ENCODE measurements at regions not wholly inside any gene's neighbourhood (a gene's known extent, or its start where the extent isn't known, plus 50 kb on each side); places are given as distances from the start of the nearest gene placed in this dataset.

DNA sequence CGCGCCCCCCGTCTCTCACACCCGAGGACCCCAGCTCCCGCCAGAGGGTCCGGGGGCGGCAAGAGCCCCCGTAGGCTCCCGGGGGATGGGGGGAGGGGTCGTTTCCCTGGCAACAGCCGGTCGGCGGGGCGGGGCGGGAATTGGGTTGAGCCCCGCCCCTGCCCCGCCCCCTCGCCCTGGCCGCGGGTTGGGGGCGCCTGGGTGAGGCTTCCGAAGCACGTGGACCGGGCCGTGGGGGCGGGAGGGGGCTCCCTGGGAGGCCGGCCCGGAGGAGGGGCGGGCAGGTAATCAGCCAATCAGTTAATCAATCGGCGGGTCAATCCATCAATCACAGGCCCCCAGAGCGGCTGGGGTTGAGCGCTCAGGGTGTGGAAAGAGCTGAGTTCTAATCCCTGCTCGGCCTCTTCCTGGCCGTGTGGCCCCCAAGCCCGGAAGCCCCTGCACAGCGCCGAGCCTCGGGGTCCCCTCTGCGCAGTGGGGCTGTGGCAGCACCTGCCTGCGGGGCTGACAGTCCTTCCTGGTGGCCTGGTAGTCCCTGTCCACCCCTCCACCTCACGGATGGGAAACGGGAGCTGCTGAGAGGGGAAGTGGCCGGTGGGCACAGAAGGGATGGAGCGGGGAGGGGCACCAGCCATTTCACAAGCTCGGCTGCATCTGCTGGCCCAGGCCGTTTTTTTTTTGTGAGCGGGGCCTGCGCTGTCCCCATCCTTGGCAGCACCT lies 174.2 kb upstream of the IER5L start:
- DNase-seq = no peak

DNA sequence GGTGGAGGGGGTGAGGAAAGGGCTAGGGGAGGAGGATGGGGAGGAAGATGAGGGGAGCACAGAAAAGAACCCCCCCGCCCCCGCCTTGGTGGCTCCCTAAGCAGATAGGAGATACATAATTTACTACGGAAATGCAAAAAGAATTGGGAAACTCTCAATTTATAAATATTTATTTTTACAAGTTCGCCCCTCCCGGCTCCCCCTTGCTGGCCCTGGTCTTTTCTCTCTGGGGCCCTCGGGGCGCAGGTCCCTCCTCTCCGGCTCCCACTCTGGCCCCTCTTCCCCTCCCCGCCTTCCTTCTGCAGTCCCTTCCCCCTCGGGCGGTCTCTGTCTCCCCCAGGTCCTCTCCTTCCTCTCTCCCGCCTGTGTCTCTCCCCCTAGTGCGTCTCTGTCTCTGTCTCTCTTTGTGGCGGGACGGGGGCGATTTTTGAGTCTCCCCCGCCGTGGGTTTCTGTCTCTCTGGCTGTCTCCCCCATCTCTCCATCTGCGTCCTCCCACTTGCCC lies 173.6 kb upstream of the IER5L start:
- no peak for DNase-seq

DNA sequence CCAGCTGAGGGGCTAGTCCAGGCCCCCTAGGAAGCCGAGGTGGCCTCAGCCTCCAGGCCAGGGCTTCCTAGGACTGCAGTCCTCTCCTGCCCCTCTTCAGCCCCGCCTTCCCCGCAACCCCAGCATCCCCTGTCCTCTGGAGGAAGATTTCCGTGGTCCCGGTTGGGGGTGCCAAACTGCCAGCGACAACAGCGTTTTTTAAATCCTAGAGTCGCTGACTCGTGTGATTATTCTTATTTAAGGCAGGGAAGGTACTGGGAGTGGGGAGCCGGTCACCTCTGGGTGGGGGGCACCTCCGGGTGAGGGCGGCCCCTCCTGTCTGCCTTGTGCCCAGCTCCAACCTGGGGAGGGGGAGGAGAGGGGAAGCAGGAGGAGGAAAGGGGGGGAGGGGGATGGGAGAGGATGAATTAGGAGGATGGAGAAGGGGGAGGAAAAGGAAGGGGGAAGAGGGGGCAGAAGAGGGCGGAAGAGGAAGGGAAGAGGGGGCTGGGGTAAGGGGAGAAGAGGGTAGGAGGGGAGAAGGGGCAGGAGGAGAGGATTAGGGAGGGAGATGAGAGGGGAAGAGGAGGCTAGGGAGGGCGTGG lies 173.1 kb upstream of the IER5L start:
- DNase-seq = no peak

DNA sequence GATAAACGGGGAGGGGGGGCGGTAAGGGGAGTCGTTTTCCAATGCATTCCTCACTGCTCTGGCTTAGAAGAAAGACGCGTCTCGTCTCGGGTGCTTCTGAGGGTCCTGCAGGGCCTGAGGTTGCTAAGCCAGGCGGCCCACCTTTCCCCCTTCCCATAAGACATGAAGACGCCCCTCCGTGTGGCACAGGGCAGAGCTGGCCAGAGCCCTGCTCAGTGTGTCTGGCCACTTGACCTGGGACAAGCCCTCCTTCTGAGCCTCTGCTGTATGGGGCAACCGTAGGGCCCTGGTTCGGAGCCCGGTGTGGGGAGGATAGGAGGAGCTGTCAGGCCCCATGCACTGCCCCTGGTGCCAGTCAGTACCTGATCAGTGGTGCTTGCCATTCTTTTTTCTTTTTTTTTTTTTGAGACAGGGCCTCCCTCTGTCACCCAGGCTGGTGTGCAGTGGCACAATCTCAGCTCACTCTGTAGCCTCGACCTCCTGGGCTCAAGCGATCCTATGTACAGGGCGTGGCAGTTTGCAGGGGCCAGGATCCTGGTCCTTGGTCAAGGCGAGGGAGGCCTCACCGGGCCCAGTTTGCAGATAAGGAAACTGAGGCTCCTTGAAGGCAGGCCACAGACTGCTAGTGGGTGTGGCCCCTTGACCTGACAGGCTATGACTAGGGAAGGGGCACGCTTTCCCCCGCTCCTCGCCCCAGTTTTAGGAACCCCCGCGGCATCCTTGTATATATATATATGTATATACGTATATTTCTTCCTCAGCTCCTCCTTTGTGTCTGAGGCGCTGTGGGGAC lies 172.3 kb upstream of the IER5L start:
- DNase-seq = no peak

DNA sequence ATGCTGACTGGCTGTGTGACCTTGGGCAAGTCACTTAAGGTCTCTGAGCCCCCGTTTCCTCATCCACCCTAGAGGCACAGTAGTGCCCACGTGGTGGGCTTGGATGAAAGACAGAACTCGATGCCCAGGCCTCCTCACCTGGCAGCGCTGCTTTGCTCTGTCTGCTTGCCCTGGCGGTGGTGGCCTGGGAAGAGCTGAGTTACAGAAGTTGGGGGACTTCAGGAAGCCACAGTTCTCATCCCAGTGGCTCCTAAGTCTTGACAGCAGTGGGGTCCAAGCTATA lies 171.5 kb upstream of the IER5L start:
- no peak for DNase-seq

DNA sequence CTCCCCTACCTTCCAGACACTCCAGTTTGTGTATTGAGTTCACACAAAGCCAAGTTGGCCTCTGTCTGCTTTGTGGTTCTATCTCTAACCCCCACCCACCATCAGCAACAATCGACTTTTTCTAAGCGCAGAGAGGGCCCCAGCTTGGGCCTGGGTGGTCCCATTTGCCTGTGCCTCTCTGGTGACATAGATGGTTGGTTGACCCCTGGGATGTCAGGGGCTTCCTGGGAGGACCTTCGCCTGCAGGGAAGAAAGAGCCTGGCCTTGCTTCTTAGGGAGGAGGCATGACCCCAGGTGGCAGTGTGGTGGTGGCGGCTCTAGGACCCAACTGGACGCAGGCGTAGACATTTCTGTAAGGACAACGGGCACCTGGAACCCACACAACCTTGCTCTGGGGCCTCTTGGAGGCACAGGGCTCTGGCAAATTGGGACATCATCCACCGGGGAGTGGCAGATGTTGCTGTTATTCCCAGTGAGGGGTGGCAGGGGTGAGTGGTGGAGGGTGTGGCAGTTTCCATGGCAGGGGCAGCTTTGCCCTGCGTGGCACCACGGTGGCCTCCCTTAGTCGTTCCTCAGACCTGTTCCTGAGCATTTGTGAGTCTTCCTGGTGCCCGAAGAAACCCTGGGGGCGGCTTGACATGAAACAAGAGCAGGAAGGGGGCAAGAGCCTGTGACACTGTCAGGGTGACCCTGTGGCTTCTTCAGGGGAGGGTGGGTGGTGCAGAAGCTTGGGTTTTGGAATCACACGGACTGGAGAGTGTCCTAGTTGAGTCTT lies 171.0 kb upstream of the IER5L start:
- no peak for DNase-seq

DNA sequence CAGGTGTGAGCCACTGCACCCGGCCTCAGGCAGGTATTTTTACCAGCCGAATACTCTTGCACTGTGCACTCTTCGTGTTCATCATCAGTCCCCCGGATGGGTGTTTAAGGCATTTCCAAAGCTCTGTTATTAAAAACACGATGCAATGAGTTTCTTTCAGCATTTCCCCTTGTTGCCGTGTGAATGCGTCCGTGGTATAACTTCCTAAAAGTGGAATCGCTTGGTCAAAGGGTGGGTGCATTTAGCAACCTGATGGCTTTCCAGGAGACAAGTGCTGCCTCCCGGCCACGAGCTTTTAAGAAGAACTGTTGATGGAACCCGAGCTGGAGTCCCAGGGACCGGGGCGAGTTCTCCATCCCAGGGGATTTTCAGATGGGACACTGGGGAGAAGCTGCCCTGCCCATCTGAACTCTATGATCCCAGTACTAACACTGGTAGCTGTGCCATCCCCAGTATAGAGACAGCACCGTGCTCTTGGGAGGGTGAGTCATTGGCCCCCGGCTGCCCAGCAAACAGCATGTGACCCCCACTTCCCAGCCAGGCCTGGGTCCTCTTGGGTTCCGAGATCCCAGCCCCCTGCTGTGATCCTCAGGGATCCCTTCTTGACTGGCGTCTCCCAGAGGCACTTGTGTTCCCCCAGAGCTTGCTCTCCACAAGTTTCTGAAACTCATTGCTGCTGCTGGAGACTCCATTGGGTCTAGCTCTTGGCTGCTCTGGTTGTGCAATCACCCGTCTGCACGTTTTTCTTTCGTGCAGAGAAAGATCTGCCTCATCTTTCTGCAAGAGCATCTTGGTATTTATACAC lies 169.5 kb upstream of the IER5L start:
- no peak for DNase-seq

DNA sequence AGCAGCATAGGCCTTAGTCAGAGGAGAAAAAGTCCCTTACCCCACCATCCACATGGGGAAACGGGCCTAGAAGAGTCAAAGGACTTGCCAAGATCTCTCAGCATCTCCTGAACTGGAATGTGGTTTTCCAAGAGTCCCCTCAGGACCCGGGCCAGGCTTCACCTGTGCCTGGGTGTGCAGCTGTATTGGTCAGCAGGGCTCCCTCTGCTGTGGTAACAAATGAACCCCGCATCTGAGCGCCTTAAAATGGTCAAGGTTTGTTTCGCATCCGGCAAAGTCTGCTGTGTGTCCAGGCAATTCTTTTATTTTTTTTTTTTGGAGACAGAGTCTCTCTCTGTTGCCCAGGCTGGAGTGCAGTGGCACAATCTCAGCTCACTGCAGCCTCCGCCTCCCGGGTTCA lies 168.0 kb upstream of the IER5L start:
- no peak for DNase-seq

DNA sequence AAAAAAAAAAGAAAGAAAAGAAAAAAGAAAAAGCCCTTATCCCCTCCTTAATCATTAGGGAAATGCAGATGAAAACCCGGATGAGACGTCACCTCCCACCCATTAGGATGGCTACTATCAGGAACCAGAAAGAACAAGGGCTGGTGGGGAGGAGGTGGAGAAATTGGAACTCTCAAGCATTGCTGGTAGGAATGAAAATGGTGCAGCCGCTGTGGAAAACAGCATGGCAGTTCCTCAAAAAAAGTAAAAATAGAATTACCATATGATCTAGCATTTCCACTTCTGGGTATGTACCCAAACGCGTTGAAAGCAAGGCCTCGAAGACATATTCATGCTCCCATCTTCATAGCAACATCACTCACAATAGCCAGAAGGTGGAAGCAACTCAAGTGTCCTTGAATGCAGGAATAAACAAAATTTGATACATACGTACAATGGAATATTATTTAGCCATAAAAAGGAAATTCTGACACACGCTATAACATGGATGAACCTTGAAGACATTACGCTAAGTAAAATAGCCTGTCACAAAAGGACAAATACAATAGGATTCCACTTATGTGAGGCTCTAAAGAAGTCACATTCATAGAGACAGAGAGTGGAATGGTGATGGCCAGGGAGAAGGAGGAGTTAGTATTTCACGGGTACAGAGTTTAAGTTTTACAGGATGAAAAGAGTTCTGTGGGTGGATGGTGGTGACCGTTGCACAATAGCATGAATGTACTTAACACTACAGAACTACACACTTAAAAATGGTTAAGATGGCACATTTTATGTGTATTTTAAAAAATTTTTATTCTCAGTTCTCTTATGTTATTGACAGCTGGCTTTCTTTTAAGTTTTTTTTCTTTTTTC lies 166.8 kb upstream of the IER5L start:
- no peak for DNase-seq

DNA sequence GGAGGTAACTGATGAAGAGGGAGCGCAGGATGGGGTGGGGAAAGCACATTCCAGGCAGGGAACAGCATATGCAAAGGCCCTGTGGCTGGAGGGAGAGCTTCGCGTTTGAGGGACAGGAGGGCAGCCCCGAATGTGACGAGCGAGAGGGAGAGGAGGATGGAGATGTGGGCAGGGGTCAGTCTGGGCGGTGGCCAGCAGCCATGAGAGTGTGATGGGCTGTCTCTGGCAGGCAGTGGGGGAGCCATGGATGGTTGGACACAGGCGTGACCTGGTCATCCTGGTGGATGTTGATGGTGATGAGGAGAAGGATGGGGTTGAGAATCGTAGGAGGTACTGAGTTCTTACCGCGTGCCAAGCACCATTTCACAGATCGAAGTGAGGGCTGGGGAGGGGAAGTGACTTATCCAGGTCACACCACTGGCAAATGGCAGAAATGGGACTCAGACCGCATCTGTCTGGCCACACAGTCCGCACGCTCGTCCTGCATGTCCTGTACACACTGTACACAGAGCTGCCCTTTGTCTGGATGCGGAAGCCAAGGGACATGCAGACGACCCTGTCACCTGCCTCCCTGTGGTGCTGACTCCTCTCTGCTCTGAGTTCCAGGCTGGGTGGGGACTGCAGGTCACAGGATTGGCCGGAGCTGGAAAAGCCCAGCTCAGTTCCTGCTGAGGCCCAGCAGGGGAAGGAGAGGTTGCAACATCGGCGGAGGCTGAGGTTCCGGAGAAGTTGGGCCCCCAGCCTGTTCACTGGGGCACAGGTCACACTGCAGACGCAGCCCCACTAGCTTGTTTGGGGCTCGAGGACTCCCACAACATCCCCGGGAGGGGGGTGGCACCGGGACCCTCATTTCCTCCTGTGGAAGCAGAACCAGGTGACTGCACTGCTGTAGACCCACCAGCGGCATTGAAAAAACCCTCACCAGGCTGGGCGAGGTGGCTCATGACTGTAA lies 165.6 kb upstream of the IER5L start:
- DNase-seq = peak; percentile 29

DNA sequence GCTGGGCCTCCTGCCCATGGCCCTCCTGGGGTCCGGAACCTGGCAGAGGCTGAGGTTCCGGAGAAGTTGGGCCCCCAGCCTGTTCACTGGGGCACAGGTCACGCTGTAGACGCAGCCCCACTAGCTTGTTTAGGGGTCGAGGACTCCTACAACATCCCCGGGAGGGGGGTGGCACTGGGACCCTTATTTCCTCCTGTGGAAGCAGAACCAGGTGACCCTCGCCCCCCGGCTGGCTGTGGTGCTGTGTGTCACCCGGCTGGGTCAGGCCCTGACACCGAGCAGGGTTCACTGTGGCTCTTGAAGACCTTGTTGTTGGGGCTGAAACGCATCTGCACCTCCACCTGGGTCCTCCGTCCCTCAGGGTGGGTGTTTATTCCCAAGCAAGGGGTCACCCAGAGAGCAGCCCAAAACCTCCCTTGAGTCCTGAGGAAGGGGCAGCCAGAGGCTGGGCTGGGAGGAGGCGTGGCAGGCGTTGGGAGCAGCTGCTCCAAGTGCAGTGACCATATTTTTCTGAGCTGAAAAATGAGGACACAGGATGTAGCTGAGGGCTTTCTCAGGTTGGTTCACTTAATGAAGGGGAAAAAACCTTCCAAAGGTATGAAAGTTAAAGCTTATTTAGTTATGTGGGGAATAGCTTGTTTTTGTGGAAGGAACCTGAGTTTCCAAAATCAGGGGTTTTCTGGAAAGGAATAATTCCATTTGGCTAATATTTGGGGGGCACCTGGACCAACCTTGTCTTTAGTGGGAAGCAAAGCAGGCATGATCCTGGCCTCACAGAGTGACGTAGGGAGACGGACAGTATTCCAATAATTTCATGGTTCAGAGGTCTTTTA lies 164.7 kb upstream of the IER5L start:
- DNase-seq = no peak

DNA sequence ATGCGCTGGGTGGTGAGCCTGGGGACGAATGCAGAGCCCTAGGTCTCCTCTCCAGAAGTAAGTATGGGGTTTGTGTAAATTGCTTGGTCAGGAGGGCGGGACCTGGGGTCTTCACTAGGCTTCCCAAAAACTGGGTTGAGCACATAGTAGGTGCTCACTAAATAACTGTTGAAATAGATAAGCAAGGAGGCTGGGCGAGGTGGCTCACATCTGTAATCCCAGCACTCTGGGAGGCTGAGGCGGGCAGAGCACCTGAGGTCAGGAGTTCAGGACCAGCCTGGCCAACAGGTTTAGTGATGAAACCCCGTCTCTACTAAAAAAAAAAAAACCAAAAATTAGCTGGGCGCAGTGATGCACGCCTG lies 163.9 kb upstream of the IER5L start:
- no peak for DNase-seq

DNA sequence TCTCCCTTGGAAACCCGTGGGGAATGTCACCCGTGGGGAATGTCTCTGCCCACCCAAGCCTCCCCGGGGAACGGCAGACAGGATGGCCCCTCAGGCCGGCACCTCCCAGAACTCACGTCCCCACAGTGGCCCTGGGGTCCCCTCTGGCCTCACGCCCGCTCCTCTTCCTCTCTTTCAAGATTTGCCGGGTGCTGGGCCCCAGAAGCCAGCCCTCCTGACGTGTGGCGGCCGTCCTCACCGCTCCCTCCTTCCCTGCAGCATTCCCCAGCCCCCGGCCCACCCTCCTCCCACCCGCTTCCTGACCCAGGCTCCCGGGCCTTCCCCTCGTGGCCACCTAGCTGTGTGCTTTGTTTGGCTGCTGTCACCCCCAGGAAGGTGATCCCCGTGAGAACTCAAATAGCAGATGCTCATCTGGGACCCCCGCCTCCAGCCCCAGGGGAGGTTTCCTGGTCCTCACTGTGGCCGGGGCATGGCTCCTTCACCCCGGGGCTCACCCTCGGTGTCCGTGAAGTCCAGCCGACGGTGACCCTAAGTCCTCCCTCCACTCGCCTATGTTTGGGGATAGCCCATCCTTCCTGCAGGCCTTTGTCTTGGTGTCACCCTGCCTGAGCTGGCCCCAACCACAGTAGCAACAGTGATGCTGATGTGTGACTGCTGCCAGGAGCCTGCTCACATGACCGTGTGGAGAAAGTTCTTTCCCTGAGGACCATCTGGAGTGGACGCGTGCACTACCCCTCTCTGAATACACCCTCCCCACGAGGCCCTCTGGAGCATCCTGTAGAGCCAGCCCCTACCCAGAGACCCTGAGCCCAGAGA lies 163.3 kb upstream of the IER5L start:
- no peak for DNase-seq

DNA sequence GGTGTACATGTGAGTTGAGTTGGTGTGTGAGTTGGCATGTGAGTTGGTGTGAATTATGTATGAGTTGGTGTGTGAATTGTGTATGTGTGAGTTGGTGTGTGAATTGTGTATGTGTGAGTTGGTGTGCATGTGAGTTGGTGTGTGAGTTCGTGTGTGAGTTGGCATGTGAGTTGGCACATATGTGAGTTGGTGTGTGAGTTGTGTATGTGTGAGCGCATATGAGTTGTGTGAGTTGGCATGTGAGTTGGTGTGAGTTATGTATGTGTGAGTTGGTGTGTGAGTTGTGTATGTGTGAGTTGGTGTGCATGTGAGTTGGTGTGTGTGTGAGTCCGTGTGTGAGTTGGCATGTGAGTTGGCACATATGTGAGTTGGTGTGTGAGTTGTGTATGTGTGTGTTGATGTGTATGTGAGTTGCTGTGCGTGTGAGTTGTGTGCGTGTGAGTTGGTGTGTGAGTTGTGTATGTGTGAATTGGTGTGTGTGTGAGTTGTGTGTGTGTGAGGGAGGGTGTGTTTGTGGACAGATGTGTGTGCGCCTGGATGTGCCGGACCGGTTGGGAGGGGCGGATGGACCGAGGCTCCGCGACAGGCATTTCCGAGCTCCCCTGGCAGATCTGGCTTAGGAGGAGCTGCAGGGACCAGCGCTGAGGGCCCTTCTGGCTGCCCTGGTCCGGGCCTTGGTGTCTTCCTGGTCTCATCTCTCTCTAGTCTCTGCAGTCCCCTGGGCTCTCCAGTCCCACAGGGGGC lies 162.5 kb upstream of the IER5L start:
- DNase-seq = no peak

DNA sequence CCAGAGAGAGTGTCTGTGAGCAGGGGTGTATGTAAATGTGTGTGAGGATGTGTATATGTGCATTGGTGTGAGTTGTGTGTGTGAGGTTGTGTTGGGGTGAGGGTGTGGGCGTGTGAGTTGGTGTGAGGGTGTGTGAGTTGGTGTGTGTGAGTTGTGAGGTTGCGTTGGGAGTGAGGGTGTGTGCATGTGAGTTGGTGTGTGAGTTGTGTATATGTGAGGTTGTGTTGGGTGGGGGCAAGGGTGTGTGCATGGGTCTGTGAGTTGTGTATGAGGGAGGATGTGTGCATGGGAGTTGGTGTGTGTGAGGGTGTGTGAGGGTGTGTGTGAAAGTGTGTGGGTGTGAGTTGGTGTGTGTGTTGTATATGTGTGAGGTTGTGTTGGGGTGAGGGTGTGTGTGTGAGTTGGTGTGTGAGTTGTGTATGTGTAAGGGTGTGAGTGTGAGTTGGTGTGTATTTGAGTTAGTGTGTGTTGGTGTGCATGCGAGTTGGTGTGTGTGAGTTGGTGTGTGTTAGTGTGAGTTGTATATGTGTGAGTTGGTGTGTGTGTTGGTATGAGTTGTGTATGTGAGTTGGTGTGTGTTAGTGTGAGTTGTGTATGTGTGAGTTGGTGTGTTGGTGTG lies 161.6 kb upstream of the IER5L start:
- no peak for DNase-seq

DNA sequence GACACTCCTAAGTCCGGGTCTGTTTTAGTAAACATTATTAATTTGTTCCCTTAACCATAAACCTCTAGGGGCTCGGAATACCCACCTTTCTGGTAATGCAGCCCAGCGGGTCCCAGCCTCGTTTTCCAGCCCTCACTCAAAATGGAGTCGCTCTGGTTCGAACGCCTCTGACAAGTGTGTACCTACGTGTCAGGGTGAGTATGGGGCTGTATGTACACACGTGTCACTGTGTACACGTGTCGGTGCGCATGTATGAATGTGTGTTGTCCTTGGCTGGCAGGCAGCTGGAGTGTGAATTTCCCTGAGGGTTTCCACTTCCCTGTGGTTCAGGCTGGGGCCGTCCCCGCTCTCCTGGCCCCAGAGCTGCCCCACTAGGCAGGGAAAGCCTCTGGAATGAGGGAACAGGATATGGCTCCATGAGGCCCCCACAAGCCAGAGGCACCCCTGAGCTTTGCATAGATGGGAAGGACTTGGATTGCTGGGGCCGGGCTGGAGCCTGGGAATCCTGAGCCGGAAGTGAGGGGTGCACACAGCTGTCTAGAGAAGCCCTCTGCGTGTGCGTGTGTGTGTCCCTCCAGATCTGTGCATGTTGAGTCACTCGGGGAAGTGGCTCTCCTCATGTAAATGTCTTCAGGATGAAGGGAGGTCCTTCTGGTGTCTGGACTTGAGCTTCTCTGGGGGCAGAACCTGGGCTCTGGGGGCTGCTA lies 160.8 kb upstream of the IER5L start:
- no peak for DNase-seq

Data from midbrain (tissue), 1 donor.